ENCODE measurements at regions not wholly inside any gene's neighbourhood (a gene's known extent, or its start where the extent isn't known, plus 50 kb on each side); places are given as distances from the start of the nearest gene placed in this dataset.

GRCh38 chr4:65983061-65983460, 312.8 kb upstream of the EPHA5 start:
- no peak overlapping the region for H3K4ac ChIP-seq (ENCODE audit: low read depth, low read length)
- no peak overlapping the region for H3K9ac ChIP-seq (ENCODE audit: low read length)
- H3K14ac ChIP-seq (ENCODE audit: low read length): no peak overlapping the region
- no peak overlapping the region for H3K4me2 ChIP-seq (ENCODE audit: low read length)
- no peak overlapping the region for H2BK120ac ChIP-seq (ENCODE audit: insufficient read depth, low read length, poor library complexity)
- H4K8ac ChIP-seq (ENCODE audit: low read depth, low read length): no peak overlapping the region
- no peak for DNase-seq
- no peak overlapping the region for H2BK5ac ChIP-seq (ENCODE audit: low read depth, low read length, poor library complexity)
- H3K4me1 ChIP-seq (ENCODE audit: control insufficient read depth in 1 of 2, insufficient read depth in 2 of 2, low read length in 2 of 2): no peaks in the 10 kb centered on the region
- H3K23ac ChIP-seq (ENCODE audit: low read length): no peak overlapping the region
- no peaks in the 10 kb centered on the region for H3K79me1 ChIP-seq (ENCODE audit: low read length)
- H2BK12ac ChIP-seq (ENCODE audit: low read length): no peak overlapping the region
- H4K91ac ChIP-seq (ENCODE audit: low read depth, low read length): no peak overlapping the region
- H4K12ac ChIP-seq (ENCODE audit: low read depth, low read length): no peak overlapping the region
- H3K36me3 ChIP-seq (ENCODE audit: control insufficient read depth in 1 of 2, insufficient read depth in 2 of 2, low read length in 2 of 2): no peaks in the 10 kb centered on the region
- no peaks in the 10 kb centered on the region for H3K27me3 ChIP-seq (ENCODE audit: insufficient read depth, low read length)
- H3K9me3 ChIP-seq (ENCODE audit: insufficient read depth, low read depth, low read length): no peaks in the 10 kb centered on the region
- no peak overlapping the region for H3K27ac ChIP-seq (ENCODE audit: low read depth, low read length)
- no peaks in the 10 kb centered on the region for H3K79me2 ChIP-seq (ENCODE audit: control insufficient read depth, insufficient read depth, low read length, poor library complexity)
- WGBS (ENCODE audit: extremely low coverage, insufficient coverage, insufficient read length): no CpG with 5 or more reads among the region's 2 CpGs
- H3K18ac ChIP-seq (ENCODE audit: low read length): no peak overlapping the region
- H2AFZ ChIP-seq (ENCODE audit: insufficient read depth, low read length, poor library complexity): no peak overlapping the region
- no peak overlapping the region for H2AK5ac ChIP-seq (ENCODE audit: low read length)
- H3K4me3 ChIP-seq (ENCODE audit: low read depth, low read length): no peak overlapping the region

GRCh38 chr4:65976287-65976686, 306.0 kb upstream of the EPHA5 start:
- Histone ChIP-seq H3K4ac (ENCODE audit: low read depth, low read length) (no peak overlapping the region), H3K23ac (ENCODE audit: low read length) (no peak overlapping the region), H3K9me3 (ENCODE audit: insufficient read depth, low read depth, low read length) (no peaks in the 10 kb centered on the region), H3K27ac (ENCODE audit: low read depth, low read length) (no peak overlapping the region), H2BK120ac (ENCODE audit: insufficient read depth, low read length, poor library complexity) (no peak overlapping the region), H3K18ac (ENCODE audit: low read length) (no peak overlapping the region), H3K27me3 (ENCODE audit: insufficient read depth, low read length) (no peaks in the 10 kb centered on the region), H3K4me3 (ENCODE audit: low read depth, low read length) (no peak overlapping the region), H2BK12ac (ENCODE audit: low read length) (no peak overlapping the region), H2AFZ (ENCODE audit: insufficient read depth, low read length, poor library complexity) (no peak overlapping the region), H3K9ac (ENCODE audit: low read length) (no peak overlapping the region), H3K4me1 (ENCODE audit: control insufficient read depth in 1 of 2, insufficient read depth in 2 of 2, low read length in 2 of 2) (peaks cover 0 to 4% of the 10 kb centered on the region in 2 experiments), H3K79me2 (ENCODE audit: control insufficient read depth, insufficient read depth, low read length, poor library complexity) (no peaks in the 10 kb centered on the region), H3K79me1 (ENCODE audit: low read length) (no peaks in the 10 kb centered on the region), H2BK5ac (ENCODE audit: low read depth, low read length, poor library complexity) (no peak overlapping the region), H2AK5ac (ENCODE audit: low read length) (no peak overlapping the region), H3K14ac (ENCODE audit: low read length) (no peak overlapping the region), H3K36me3 (ENCODE audit: control insufficient read depth in 1 of 2, insufficient read depth in 2 of 2, low read length in 2 of 2) (no peaks in the 10 kb centered on the region), H4K12ac (ENCODE audit: low read depth, low read length) (no peak overlapping the region), H4K91ac (ENCODE audit: low read depth, low read length) (no peak overlapping the region), H4K8ac (ENCODE audit: low read depth, low read length) (no peak overlapping the region), H3K4me2 (ENCODE audit: low read length) (no peak overlapping the region)
- WGBS (ENCODE audit: extremely low coverage, insufficient coverage, insufficient read length): no CpG with 5 or more reads among the region's 2 CpGs
- DNase-seq: no peak

GRCh38 chr4:65973186-65973585, 302.9 kb upstream of the EPHA5 start:
- no peak overlapping the region for H2BK5ac ChIP-seq (ENCODE audit: low read depth, low read length, poor library complexity)
- H2BK12ac ChIP-seq (ENCODE audit: low read length): no peak overlapping the region
- no peak overlapping the region for H4K91ac ChIP-seq (ENCODE audit: low read depth, low read length)
- DNase-seq: no peak
- peaks cover 0 to 4% of the 10 kb centered on the region in 2 experiments for H3K4me1 ChIP-seq (ENCODE audit: control insufficient read depth in 1 of 2, insufficient read depth in 2 of 2, low read length in 2 of 2)
- H2AFZ ChIP-seq (ENCODE audit: insufficient read depth, low read length, poor library complexity): no peak overlapping the region
- H3K4ac ChIP-seq (ENCODE audit: low read depth, low read length): no peak overlapping the region
- H3K14ac ChIP-seq (ENCODE audit: low read length): no peak overlapping the region
- no peaks in the 10 kb centered on the region for H3K36me3 ChIP-seq (ENCODE audit: control insufficient read depth in 1 of 2, insufficient read depth in 2 of 2, low read length in 2 of 2)
- H3K18ac ChIP-seq (ENCODE audit: low read length): no peak overlapping the region
- H4K12ac ChIP-seq (ENCODE audit: low read depth, low read length): no peak overlapping the region
- no peaks in the 10 kb centered on the region for H3K79me1 ChIP-seq (ENCODE audit: low read length)
- no peak overlapping the region for H4K8ac ChIP-seq (ENCODE audit: low read depth, low read length)
- no peak overlapping the region for H2AK5ac ChIP-seq (ENCODE audit: low read length)
- H3K4me3 ChIP-seq (ENCODE audit: low read depth, low read length): no peak overlapping the region
- H3K9me3 ChIP-seq (ENCODE audit: insufficient read depth, low read depth, low read length): no peaks in the 10 kb centered on the region
- H3K27me3 ChIP-seq (ENCODE audit: insufficient read depth, low read length): no peaks in the 10 kb centered on the region
- no peak overlapping the region for H3K23ac ChIP-seq (ENCODE audit: low read length)
- no peaks in the 10 kb centered on the region for H3K79me2 ChIP-seq (ENCODE audit: control insufficient read depth, insufficient read depth, low read length, poor library complexity)
- H2BK120ac ChIP-seq (ENCODE audit: insufficient read depth, low read length, poor library complexity): no peak overlapping the region
- no peak overlapping the region for H3K9ac ChIP-seq (ENCODE audit: low read length)
- no peak overlapping the region for H3K27ac ChIP-seq (ENCODE audit: low read depth, low read length)
- no CpG with 5 or more reads among the region's 9 CpGs for WGBS (ENCODE audit: extremely low coverage, insufficient coverage, insufficient read length)
- H3K4me2 ChIP-seq (ENCODE audit: low read length): no peak overlapping the region

GRCh38 chr4:65971686-65972085, 301.4 kb upstream of the EPHA5 start:
- WGBS (ENCODE audit: extremely low coverage, insufficient coverage, insufficient read length): no CpG with 5 or more reads among the region's 2 CpGs
- Histone ChIP-seq H4K8ac (ENCODE audit: low read depth, low read length) (no peak overlapping the region), H3K9me3 (ENCODE audit: insufficient read depth, low read depth, low read length) (no peaks in the 10 kb centered on the region), H3K14ac (ENCODE audit: low read length) (no peak overlapping the region), H3K23ac (ENCODE audit: low read length) (no peak overlapping the region), H2AFZ (ENCODE audit: insufficient read depth, low read length, poor library complexity) (no peak overlapping the region), H2BK120ac (ENCODE audit: insufficient read depth, low read length, poor library complexity) (no peak overlapping the region), H3K4me3 (ENCODE audit: low read depth, low read length) (no peak overlapping the region), H3K18ac (ENCODE audit: low read length) (no peak overlapping the region), H4K91ac (ENCODE audit: low read depth, low read length) (no peak overlapping the region), H3K9ac (ENCODE audit: low read length) (no peak overlapping the region), H3K4me1 (ENCODE audit: control insufficient read depth in 1 of 2, insufficient read depth in 2 of 2, low read length in 2 of 2) (peaks cover 0 to 4% of the 10 kb centered on the region in 2 experiments), H3K4ac (ENCODE audit: low read depth, low read length) (no peak overlapping the region), H3K4me2 (ENCODE audit: low read length) (no peak overlapping the region), H2BK5ac (ENCODE audit: low read depth, low read length, poor library complexity) (no peak overlapping the region), H2AK5ac (ENCODE audit: low read length) (no peak overlapping the region), H3K27ac (ENCODE audit: low read depth, low read length) (no peak overlapping the region), H3K79me2 (ENCODE audit: control insufficient read depth, insufficient read depth, low read length, poor library complexity) (no peaks in the 10 kb centered on the region), H3K79me1 (ENCODE audit: low read length) (no peaks in the 10 kb centered on the region), H3K36me3 (ENCODE audit: control insufficient read depth in 1 of 2, insufficient read depth in 2 of 2, low read length in 2 of 2) (no peaks in the 10 kb centered on the region), H2BK12ac (ENCODE audit: low read length) (no peak overlapping the region), H4K12ac (ENCODE audit: low read depth, low read length) (no peak overlapping the region), H3K27me3 (ENCODE audit: insufficient read depth, low read length) (no peaks in the 10 kb centered on the region)
- no peak for DNase-seq
